ENCODE measurements at regions not wholly inside any gene's neighbourhood (a gene's known extent, or its start where the extent isn't known, plus 50 kb on each side); places are given as distances from the start of the nearest gene placed in this dataset.
A peak's percentile ranks its signal among the peaks of the same experiment; 100 is the strongest.

GRCh38 chr22:48534395-48534958 lies 1293.2 kb downstream of the BRD1 start:
- no peak overlapping the region for H3K27ac ChIP-seq
- TF ChIP-seq, protein P1, sequence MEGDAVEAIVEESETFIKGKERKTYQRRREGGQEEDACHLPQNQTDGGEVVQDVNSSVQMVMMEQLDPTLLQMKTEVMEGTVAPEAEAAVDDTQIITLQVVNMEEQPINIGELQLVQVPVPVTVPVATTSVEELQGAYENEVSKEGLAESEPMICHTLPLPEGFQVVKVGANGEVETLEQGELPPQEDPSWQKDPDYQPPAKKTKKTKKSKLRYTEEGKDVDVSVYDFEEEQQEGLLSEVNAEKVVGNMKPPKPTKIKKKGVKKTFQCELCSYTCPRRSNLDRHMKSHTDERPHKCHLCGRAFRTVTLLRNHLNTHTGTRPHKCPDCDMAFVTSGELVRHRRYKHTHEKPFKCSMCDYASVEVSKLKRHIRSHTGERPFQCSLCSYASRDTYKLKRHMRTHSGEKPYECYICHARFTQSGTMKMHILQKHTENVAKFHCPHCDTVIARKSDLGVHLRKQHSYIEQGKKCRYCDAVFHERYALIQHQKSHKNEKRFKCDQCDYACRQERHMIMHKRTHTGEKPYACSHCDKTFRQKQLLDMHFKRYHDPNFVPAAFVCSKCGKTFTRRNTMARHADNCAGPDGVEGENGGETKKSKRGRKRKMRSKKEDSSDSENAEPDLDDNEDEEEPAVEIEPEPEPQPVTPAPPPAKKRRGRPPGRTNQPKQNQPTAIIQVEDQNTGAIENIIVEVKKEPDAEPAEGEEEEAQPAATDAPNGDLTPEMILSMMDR (conservative IDR thresholded peaks at IDR 0.05), result no peak

GRCh38 chr22:48532986-48533385 lies 1294.7 kb downstream of the BRD1 start:
- no peak overlapping the region for H3K27ac ChIP-seq

GRCh38 chr22:48531761-48532435 lies 1295.8 kb downstream of the BRD1 start:
- TF ChIP-seq, protein P1 (conservative IDR thresholded peaks at IDR 0.05), result no peak
- H3K27ac ChIP-seq, result no peak overlapping the region

More at GRCh38 chr22:48532986-48533385, 1294.7 kb downstream of the BRD1 start:
- TF ChIP-seq, protein P1 (conservative IDR thresholded peaks at IDR 0.05), result no peak

DNA sequence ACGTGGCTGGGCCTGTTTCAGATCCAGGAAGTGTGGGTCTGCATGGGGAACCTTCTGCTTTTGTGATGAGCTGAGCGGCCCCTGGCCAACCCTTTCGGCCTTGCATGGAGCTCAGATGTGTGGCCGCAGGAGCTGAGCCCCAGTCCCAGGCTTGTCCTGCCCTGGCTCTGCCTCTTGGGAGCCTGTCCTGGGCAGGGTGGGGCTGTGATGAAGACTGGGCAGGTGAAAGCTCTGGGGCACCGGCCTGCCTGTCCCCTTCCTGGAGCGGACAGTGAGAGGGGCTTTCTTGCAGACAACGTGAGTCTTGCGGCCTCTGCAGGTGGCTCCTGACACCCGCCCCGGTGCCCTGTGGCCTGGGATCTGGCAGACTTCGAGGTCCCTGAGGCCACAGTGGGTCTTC lies 1296.6 kb downstream of the BRD1 start:
- no peak overlapping the region for H3K27ac ChIP-seq
- TF ChIP-seq, protein P1 (conservative IDR thresholded peaks at IDR 0.05), result no peak

DNA sequence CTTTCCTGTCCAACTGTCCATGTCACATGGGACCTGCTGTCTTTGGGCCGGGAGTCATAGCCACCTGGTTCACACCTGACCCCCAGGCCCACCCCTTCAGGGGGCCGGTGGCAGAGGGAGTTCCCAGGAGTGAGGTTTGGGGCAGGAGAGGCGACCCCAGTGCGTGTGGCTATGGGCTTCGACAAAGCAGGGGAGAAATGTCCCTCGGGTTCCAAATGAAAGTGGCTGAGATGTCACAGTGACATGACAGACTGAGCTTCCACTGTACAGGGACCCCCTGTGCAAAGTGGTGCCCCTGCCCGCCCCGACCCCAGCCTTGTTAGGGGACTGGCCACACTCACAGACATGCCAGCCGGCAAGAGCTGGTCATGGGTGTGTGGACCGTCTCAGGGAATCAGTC lies 1297.0 kb downstream of the BRD1 start:
- TF ChIP-seq, protein P1 (conservative IDR thresholded peaks at IDR 0.05), result no peak
- H3K27ac ChIP-seq, result no peak overlapping the region

GRCh38 chr22:48528221-48528915 lies 1299.3 kb downstream of the BRD1 start:
- H3K27ac ChIP-seq, result 0 out of 2 replicates have a peak overlapping the region, but pooled peaks have one; percentile 9
- TF ChIP-seq, protein P1 (conservative IDR thresholded peaks at IDR 0.05), result no peak

GRCh38 chr22:48523761-48524160 lies 1303.9 kb downstream of the BRD1 start:
- H3K27ac ChIP-seq, result no peak overlapping the region
- TF ChIP-seq, protein P1 (conservative IDR thresholded peaks at IDR 0.05), result no peak

All from VCaP (cell line).